ENCODE measurements at regions not wholly inside any gene's neighbourhood (a gene's known extent, or its start where the extent isn't known, plus 50 kb on each side); places are given as distances from the start of the nearest gene placed in this dataset.

- no peak for TF ChIP-seq POLR2A (IDR thresholded peaks at IDR 0.05)
- no peak for TF ChIP-seq CTCF (IDR thresholded peaks at IDR 0.05)
- no peak for TF ChIP-seq POLR2AphosphoS5 (IDR thresholded peaks at IDR 0.05)
- DNase-seq (ENCODE audit: low spot score in 2 of 2), result no peak
- no peaks in the 10 kb centered on the region for H3K27me3 ChIP-seq
- H3K4me3 ChIP-seq, result no peak overlapping the region
- H3K9me3 ChIP-seq, result peaks cover 0 to 7% of the 10 kb centered on the region in 2 donors
- no peaks in the 10 kb centered on the region for H3K36me3 ChIP-seq
- H3K27ac ChIP-seq, result no peak overlapping the region
- intact Hi-C loops (cut with DNase I; ENCODE audit: low total_unique reads), result no loop called here
- H3K4me1 ChIP-seq, result no peaks in the 10 kb centered on the region
Observed at GRCh38 chr15:81433462-81433861, 59.4 kb upstream of the TMC3 start.

DNA sequence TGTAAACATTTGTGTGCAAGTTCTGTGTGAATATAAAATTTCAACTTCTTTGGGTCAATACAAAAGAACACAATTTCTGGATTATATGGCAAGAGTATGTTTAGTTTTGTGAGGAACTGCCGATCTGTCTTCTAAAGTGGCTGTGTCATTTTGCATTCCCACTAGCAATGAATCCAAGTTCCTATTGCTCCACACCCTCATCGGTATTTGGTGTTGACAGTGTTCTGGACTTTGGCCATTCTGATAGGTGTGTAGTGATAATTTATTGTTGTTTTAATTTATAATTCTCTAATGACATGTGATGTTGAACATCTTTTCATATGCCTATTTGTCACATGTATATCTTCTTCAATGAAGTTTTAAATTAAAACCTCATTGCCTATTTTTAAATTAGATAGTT is 58.2 kb upstream of the TMC3 start:
- no peaks in the 10 kb centered on the region for H3K4me1 ChIP-seq
- H3K4me3 ChIP-seq, result no peak overlapping the region
- H3K36me3 ChIP-seq, result no peaks in the 10 kb centered on the region
- H3K27ac ChIP-seq, result no peak overlapping the region
- no peak for DNase-seq (ENCODE audit: low spot score in 2 of 2)
- peaks cover 0 to 7% of the 10 kb centered on the region in 2 donors for H3K9me3 ChIP-seq
- H3K27me3 ChIP-seq, result no peaks in the 10 kb centered on the region
- no peak for TF ChIP-seq CTCF (IDR thresholded peaks at IDR 0.05)
- TF ChIP-seq POLR2AphosphoS5 (IDR thresholded peaks at IDR 0.05), result no peak
- no peak for TF ChIP-seq POLR2A (IDR thresholded peaks at IDR 0.05)
- intact Hi-C loops (cut with DNase I; ENCODE audit: low total_unique reads), result no loop called here

GRCh38 chr15:81427176-81427575 is 53.2 kb upstream of the TMC3 start:
- H3K27ac ChIP-seq, result no peak overlapping the region
- H3K36me3 ChIP-seq, result no peaks in the 10 kb centered on the region
- H3K4me3 ChIP-seq, result no peak overlapping the region
- no peaks in the 10 kb centered on the region for H3K4me1 ChIP-seq
- TF ChIP-seq POLR2AphosphoS5 (IDR thresholded peaks at IDR 0.05) (no peak), CTCF (IDR thresholded peaks at IDR 0.05) (no peak), POLR2A (IDR thresholded peaks at IDR 0.05) (no peak)
- peaks cover 0 to 7% of the 10 kb centered on the region in 2 donors for H3K9me3 ChIP-seq
- H3K27me3 ChIP-seq, result no peaks in the 10 kb centered on the region
- intact Hi-C loops (cut with DNase I; ENCODE audit: low total_unique reads), result no loop called here
- no peak for DNase-seq (ENCODE audit: low spot score in 2 of 2)

DNA sequence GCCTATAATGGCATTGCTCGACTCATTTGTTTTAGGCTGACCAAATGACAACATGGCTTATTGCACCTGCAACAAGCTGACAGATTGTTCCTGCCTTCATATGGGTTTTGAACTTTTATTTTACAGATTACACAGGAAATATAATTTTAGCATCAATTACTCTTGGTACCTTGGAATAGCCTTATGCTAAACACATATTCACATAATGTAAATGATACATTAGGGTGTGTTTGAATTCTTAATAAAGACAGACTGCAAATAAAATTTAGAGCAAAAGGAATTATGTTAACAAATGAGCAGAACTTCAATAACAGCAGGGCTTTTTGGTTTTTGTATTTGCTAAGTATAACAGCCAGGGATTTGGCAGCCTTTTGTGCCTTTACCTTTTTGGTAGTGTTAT is 51.9 kb upstream of the TMC3 start:
- no peaks in the 10 kb centered on the region for H3K4me1 ChIP-seq
- H3K27me3 ChIP-seq, result no peaks in the 10 kb centered on the region
- no peaks in the 10 kb centered on the region for H3K36me3 ChIP-seq
- no peak for DNase-seq (ENCODE audit: low spot score in 2 of 2)
- H3K27ac ChIP-seq, result no peak overlapping the region
- H3K9me3 ChIP-seq, result peaks cover 0 to 2% of the 10 kb centered on the region in 2 donors
- no peak for TF ChIP-seq CTCF (IDR thresholded peaks at IDR 0.05)
- TF ChIP-seq POLR2A (IDR thresholded peaks at IDR 0.05), result no peak
- TF ChIP-seq POLR2AphosphoS5 (IDR thresholded peaks at IDR 0.05), result no peak
- intact Hi-C loops (cut with DNase I; ENCODE audit: low total_unique reads), result no loop called here
- H3K4me3 ChIP-seq, result no peak overlapping the region

Data from breast epithelium (tissue), 4 donors.